Hepatocyte (in vitro differentiated cells): ENCODE measurements at regions not wholly inside any gene's neighbourhood (a gene's known extent, or its start where the extent isn't known, plus 50 kb on each side); places are given as distances from the start of the nearest gene placed in this dataset.

Experiments used
- DNase-seq: peaks from one replicate; pipeline ENCODE4 v3.0.0-alpha.2; 2016; ENCODE audit warnings: low spot score
- H2AFZ ChIP-seq: fragments of 200-600 bp; sonication (generic); 2 replicates; pipeline ENCODE4 v1.6.0; 2016; ENCODE audit warnings: antibody characterized with exemption, mild to moderate bottlenecking
- H3K27ac ChIP-seq: fragments of 200-600 bp; sonication (generic); 2 replicates; pipeline ENCODE4 v1.5.1; 2016; ENCODE audit warnings: mild to moderate bottlenecking
- H3K27me3 ChIP-seq: fragments of 200-600 bp; sonication (generic); 2 replicates; pipeline ENCODE4 v1.6.1; 2016
- H3K36me3 ChIP-seq: fragments of 200-600 bp; sonication (generic); replicated peaks from 2 replicates; pipeline ENCODE4 v1.5.1; 2016; ENCODE audit warnings: low read depth; ENCODE audit not compliant: insufficient read depth
- H3K4me1 ChIP-seq: fragments of 200-600 bp; sonication (generic); 2 replicates; pipeline ENCODE4 v1.5.1; 2016; ENCODE audit warnings: mild to moderate bottlenecking, moderate library complexity; ENCODE audit not compliant: insufficient read depth
- H3K4me2 ChIP-seq: fragments of 200-600 bp; sonication (generic); 2 replicates; pipeline ENCODE4 v1.6.0; 2016
- H3K4me3 ChIP-seq: fragments of 200-600 bp; sonication (generic); 2 replicates; pipeline ENCODE4 v1.5.1; 2016; ENCODE audit warnings: mild to moderate bottlenecking
- H3K79me2 ChIP-seq: fragments of 200-600 bp; sonication (generic); 2 replicates; pipeline ENCODE4 v1.6.0; 2017; ENCODE audit warnings: mild to moderate bottlenecking
- H3K9me2 ChIP-seq: fragments of 200-600 bp; sonication (generic); replicated peaks from 2 replicates; pipeline ENCODE4 v1.6.0; 2017; ENCODE audit warnings: mild to moderate bottlenecking; ENCODE audit not compliant: insufficient read depth
- H3K9me3 ChIP-seq: fragments of 200-600 bp; sonication (generic); 2 replicates; pipeline ENCODE4 v1.5.1; 2016; ENCODE audit warnings: low read depth, mild to moderate bottlenecking
- H4K20me1 ChIP-seq: fragments of 200-600 bp; sonication (generic); 2 replicates; pipeline ENCODE4 v1.6.0; 2016; ENCODE audit warnings: mild to moderate bottlenecking; ENCODE audit not compliant: insufficient read depth, poor library complexity, severe bottlenecking
- EZH2 ChIP-seq: fragments of 200-600 bp; sonication (generic); IDR thresholded peaks from 2 replicates; pipeline ENCODE4 v1.6.1; 2016; ENCODE audit warnings: antibody characterized with exemption, mild to moderate bottlenecking, borderline replicate concordance
- EZH2phosphoT487 ChIP-seq: fragments of 200-600 bp; sonication (generic); IDR thresholded peaks from one replicate; pipeline ENCODE4 v1.6.1; 2018; ENCODE audit warnings: antibody characterized with exemption, mild to moderate bottlenecking, low read depth, moderate library complexity; ENCODE audit not compliant: unreplicated experiment, severe bottlenecking
- WGBS: methylation state at CpG from one replicate; pipeline ENCODE4 v1.1.6; 2016; ENCODE audit warnings: low lambda C conversion rate; ENCODE audit errors: missing lambda C conversion rate; 5-methylcytosine and 5-hydroxymethylcytosine counted together
- TF ChIP-seq, protein P1 (sequence below): fragments of 200-600 bp; sonication (generic); IDR thresholded peaks from 2 replicates; pipeline ENCODE4 v1.5.1; 2016; ENCODE audit warnings: antibody characterized with exemption, mild to moderate bottlenecking; ENCODE audit not compliant: poor library complexity

DNA sequence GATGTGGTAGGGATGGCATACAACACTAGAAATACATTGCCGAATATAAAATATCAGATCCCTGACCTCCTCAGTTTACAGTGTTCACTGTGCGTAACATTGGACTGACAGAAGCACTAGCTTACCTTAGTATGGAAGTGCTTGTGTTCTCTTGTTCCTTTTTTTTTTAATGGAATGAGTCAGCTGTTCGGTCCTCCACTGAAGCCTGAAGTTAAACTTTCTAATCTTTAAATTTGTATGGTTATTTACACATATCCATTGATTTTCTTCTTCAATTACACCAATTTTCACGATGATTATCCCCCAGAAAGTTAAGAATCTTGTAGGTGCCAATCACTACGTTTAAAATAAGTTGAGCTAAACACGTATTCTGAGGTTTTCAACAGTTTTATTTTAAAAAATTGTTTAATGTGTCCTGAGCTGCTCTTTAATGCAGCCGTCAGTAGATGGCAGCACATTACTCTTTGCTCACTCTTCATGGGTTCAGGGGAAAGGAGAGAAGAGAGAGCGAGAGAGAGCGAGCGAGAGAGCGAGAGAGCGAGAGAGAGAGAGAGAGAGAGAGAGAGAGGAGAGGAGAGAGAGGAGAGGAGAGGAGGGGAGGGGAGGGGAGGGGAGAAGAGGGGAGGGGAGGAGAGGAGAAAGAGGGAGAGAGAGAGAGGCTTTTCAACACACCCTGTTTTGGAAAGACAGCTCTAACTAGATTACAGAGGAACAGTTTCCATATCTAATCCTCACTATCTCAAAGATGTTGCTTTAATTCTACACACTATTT lies 134.7 kb upstream of the SCAF11 start:
- H2AFZ ChIP-seq: peak overlapping the region; percentile 57
- H3K79me2 ChIP-seq: no peaks in the 10 kb centered on the region
- peaks cover 22% of the 10 kb centered on the region for H3K4me1 ChIP-seq
- no peaks in the 10 kb centered on the region for H3K9me3 ChIP-seq
- H3K4me2 ChIP-seq: peak overlapping the region; percentile 70
- 19% methylated on average over 12 of the region's 12 CpGs for WGBS
- H3K9me2 ChIP-seq: no peaks in the 10 kb centered on the region
- no peaks in the 10 kb centered on the region for H3K36me3 ChIP-seq
- H3K27me3 ChIP-seq: no peaks in the 10 kb centered on the region
- no peak overlapping the region for H3K4me3 ChIP-seq
- H4K20me1 ChIP-seq: no peaks in the 10 kb centered on the region
- TF ChIP-seq, protein P1, sequence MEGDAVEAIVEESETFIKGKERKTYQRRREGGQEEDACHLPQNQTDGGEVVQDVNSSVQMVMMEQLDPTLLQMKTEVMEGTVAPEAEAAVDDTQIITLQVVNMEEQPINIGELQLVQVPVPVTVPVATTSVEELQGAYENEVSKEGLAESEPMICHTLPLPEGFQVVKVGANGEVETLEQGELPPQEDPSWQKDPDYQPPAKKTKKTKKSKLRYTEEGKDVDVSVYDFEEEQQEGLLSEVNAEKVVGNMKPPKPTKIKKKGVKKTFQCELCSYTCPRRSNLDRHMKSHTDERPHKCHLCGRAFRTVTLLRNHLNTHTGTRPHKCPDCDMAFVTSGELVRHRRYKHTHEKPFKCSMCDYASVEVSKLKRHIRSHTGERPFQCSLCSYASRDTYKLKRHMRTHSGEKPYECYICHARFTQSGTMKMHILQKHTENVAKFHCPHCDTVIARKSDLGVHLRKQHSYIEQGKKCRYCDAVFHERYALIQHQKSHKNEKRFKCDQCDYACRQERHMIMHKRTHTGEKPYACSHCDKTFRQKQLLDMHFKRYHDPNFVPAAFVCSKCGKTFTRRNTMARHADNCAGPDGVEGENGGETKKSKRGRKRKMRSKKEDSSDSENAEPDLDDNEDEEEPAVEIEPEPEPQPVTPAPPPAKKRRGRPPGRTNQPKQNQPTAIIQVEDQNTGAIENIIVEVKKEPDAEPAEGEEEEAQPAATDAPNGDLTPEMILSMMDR: peak; percentile 93
- TF ChIP-seq EZH2: no peak
- no peak overlapping the region for H3K27ac ChIP-seq
- peak; percentile 82 for DNase-seq

DNA sequence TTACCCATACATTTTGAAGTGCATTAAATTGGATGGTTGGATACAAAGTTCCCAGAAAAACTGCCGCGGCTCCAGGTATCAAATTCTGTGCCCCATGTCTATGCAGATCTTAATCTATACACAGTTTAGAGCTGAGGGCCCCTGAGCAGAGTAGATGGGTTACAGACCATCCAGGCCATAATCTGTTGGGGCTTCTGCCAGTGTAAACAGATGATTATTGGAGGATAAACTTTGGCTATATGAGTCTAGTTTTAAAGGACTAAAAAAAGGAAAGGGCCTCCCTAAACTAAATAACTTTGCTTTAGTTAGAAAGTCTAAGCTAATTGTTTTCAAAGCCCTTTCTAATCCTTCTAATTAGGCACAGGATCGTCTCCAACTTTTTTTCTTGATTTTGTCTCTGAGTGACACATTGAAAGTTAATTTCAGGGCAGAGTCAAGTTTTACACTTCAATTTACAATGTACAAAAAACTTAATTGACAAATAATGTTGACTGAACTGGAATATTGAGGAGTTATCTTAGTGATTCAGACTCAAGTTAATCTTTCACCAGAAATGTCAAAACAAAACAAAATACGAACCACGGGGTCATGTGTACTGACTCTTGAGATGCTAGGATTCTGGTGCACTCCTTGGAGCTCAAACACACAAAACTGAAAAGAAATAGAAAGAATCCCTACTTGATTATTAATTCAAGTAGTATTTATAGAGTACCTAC lies 133.9 kb upstream of the SCAF11 start:
- Histone ChIP-seq H3K36me3 (no peaks in the 10 kb centered on the region), H3K27me3 (no peaks in the 10 kb centered on the region), H3K9me2 (no peaks in the 10 kb centered on the region), H3K27ac (no peak overlapping the region), H4K20me1 (no peaks in the 10 kb centered on the region), H3K4me2 (peak overlapping the region; percentile 68), H2AFZ (no peak overlapping the region), H3K9me3 (no peaks in the 10 kb centered on the region), H3K4me1 (peaks cover 22% of the 10 kb centered on the region), H3K4me3 (no peak overlapping the region), H3K79me2 (no peaks in the 10 kb centered on the region)
- no peak for DNase-seq
- TF ChIP-seq EZH2phosphoT487 (no peak), EZH2 (no peak)
- TF ChIP-seq, protein P1: no peak
- 20% methylated on average over 5 of the region's 5 CpGs for WGBS

DNA sequence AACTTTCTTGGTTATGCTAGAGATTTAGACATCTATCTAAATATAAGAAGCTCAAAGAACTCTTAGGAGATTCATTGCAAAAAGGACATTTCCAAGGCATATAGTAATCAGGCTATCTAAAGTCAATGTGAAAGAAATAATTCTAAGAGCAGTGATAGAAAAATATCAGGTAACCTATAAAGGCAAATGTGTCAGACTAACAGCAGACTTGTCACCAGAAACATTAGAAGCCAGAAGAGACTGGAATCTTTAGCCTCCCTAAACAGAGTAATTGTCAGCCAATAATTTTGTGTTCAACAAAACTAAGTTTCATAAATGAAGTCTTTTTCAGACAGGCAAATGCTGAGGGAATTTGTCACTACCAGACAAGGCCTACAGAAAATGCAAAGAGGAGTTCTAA lies 122.0 kb upstream of the SCAF11 start:
- Histone ChIP-seq H3K4me1 (peaks cover 8% of the 10 kb centered on the region), H3K4me2 (no peak overlapping the region), H2AFZ (no peak overlapping the region), H3K9me2 (no peaks in the 10 kb centered on the region), H3K79me2 (no peaks in the 10 kb centered on the region), H4K20me1 (no peaks in the 10 kb centered on the region), H3K9me3 (no peaks in the 10 kb centered on the region), H3K27me3 (no peaks in the 10 kb centered on the region), H3K27ac (no peak overlapping the region), H3K4me3 (no peak overlapping the region), H3K36me3 (no peaks in the 10 kb centered on the region)
- no peak for TF ChIP-seq EZH2phosphoT487
- TF ChIP-seq, protein P1: no peak
- no peak for TF ChIP-seq EZH2
- no peak for DNase-seq
